ENCODE measurements at regions not wholly inside any gene's neighbourhood (a gene's known extent, or its start where the extent isn't known, plus 50 kb on each side); places are given as distances from the start of the nearest gene placed in this dataset.

DNA sequence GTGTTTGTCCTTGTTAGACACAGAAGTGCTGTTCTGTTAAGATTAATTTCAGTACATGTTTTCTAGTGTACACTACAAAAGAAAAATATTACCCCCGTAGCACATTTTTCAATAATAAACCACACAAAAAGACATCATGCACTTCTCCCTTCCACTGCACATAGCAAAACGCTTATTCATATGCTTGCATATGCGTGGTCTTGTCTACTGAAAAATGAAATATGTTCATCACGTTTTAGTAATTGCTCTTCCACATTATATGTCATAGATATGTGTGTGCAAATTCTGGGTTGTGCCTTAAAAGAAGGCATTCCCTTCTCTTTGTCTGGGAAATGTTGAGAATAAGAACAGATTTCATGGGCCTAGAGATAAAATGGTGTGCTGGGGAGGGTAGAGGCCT is 353.9 kb downstream of the NSUN3 start:
- TF ChIP-seq, protein P1, sequence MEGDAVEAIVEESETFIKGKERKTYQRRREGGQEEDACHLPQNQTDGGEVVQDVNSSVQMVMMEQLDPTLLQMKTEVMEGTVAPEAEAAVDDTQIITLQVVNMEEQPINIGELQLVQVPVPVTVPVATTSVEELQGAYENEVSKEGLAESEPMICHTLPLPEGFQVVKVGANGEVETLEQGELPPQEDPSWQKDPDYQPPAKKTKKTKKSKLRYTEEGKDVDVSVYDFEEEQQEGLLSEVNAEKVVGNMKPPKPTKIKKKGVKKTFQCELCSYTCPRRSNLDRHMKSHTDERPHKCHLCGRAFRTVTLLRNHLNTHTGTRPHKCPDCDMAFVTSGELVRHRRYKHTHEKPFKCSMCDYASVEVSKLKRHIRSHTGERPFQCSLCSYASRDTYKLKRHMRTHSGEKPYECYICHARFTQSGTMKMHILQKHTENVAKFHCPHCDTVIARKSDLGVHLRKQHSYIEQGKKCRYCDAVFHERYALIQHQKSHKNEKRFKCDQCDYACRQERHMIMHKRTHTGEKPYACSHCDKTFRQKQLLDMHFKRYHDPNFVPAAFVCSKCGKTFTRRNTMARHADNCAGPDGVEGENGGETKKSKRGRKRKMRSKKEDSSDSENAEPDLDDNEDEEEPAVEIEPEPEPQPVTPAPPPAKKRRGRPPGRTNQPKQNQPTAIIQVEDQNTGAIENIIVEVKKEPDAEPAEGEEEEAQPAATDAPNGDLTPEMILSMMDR (IDR thresholded peaks at IDR 0.05; ENCODE audit: low read depth, low read length), result no peak
- TF ChIP-seq EZH2phosphoT487 (IDR thresholded peaks at IDR 0.05; ENCODE audit: low read depth), result no peak
